OCI-LY1 (cell line): ENCODE measurements at regions not wholly inside any gene's neighbourhood (a gene's known extent, or its start where the extent isn't known, plus 50 kb on each side); places are given as distances from the start of the nearest gene placed in this dataset.

Source experiments
- H2AFZ ChIP-seq: fragments of 200-600 bp; sonication (generic), shearing (Covaris generic); 2 replicates; pipeline ENCODE4 v1.6.0; 2014; ENCODE audit warnings: antibody characterized with exemption, mild to moderate bottlenecking, low read length
- H3F3A ChIP-seq: fragments of 200-600 bp; sonication (generic), shearing (Covaris generic); 2 replicates; pipeline ENCODE4 v1.6.0; 2014; ENCODE audit warnings: mild to moderate bottlenecking, antibody characterized with exemption, low read length, moderate library complexity; ENCODE audit not compliant: insufficient read depth
- H3K27ac ChIP-seq: fragments of 200-600 bp; sonication (generic); 2 replicates; pipeline ENCODE4 v1.5.1; 2014; ENCODE audit warnings: low read length, mixed run types, mild to moderate bottlenecking, low read depth; ENCODE audit not compliant: poor library complexity, severe bottlenecking
- H3K27me3 ChIP-seq: fragments of 200-600 bp; sonication (generic); 2 replicates; pipeline ENCODE4 v1.6.0; 2014; ENCODE audit warnings: antibody characterized with exemption, mild to moderate bottlenecking, low read length, moderate library complexity; ENCODE audit not compliant: insufficient read depth
- H3K36me3 ChIP-seq: fragments of 200-600 bp; sonication (generic); 2 replicates; pipeline ENCODE4 v1.6.1; 2014; ENCODE audit warnings: mild to moderate bottlenecking, antibody characterized with exemption, low read length, moderate library complexity, mixed read lengths; ENCODE audit not compliant: insufficient read depth
- H3K4me1 ChIP-seq: fragments of 200-600 bp; sonication (generic); 2 replicates; pipeline ENCODE4 v1.5.1; 2014; ENCODE audit warnings: mild to moderate bottlenecking, low read length, moderate library complexity; ENCODE audit not compliant: insufficient read depth, severe bottlenecking
- H3K4me2 ChIP-seq: fragments of 200-600 bp; sonication (generic), shearing (Covaris generic); 2 replicates; pipeline ENCODE4 v1.6.1; 2014; ENCODE audit warnings: low read length
- H3K4me3 ChIP-seq: fragments of 200-600 bp; sonication (generic); 2 replicates; pipeline ENCODE4 v1.5.1; 2014; ENCODE audit warnings: low read length, low read depth, mild to moderate bottlenecking, mixed read lengths; ENCODE audit not compliant: poor library complexity, severe bottlenecking
- H3K79me2 ChIP-seq: fragments of 200-600 bp; shearing (Covaris generic); 2 replicates; pipeline ENCODE4 v1.6.1; 2016; ENCODE audit warnings: mixed run types, low read length, mixed read lengths; ENCODE audit not compliant: insufficient read depth
- H3K9ac ChIP-seq: fragments of 200-600 bp; sonication (generic), shearing (Covaris generic); 2 replicates; pipeline ENCODE4 v1.6.1; 2014; ENCODE audit warnings: mild to moderate bottlenecking, low read length, mixed read lengths
- H3K9me2 ChIP-seq: fragments of 200-600 bp; sonication (generic), shearing (Covaris generic); 2 replicates; pipeline ENCODE4 v1.6.1; 2014; ENCODE audit warnings: low read depth, mild to moderate bottlenecking, low read length, mixed read lengths
- H3K9me3 ChIP-seq: fragments of 200-600 bp; shearing (Covaris generic); 2 replicates; pipeline ENCODE4 v1.6.1; 2014; ENCODE audit warnings: low read length, mixed read lengths
- H4K20me1 ChIP-seq: fragments of 200-600 bp; sonication (generic), shearing (Covaris generic); 2 replicates; pipeline ENCODE4 v1.6.0; 2016; ENCODE audit warnings: mild to moderate bottlenecking, low read length; ENCODE audit not compliant: insufficient read depth
- CTCF ChIP-seq: fragments of 200-600 bp; sonication (generic), shearing (Covaris generic); IDR thresholded peaks from 2 replicates; pipeline ENCODE4 v1.5.1; 2017; ENCODE audit warnings: mild to moderate bottlenecking, antibody characterized with exemption, low read length, moderate library complexity, mixed read lengths
- EZH2 ChIP-seq: fragments of 200-600 bp; sonication (generic), shearing (Covaris generic); IDR thresholded peaks from 2 replicates; pipeline ENCODE4 v1.8.0; 2017; ENCODE audit warnings: borderline replicate concordance, mixed run types, mild to moderate bottlenecking, antibody characterized with exemption, low read length, moderate library complexity, mixed read lengths

DNA sequence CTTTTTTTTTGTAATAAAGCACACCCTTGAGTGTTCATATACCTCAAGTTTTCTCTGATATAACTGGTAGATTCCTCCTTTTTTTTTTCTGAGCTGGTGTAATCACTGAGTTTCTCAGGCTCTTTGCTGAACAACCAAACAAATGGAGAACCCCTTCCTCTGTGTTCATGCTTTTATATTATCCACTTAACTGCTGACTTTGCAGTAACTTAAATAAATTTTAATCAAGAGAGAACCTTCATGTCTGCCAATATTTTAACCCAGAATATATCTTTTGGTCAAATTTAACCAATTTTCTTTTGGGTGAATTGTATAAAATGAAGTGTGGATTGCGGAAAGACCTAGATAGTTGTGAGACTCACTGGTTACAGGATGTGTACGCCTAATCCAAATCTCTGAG is 833.0 kb upstream of the COX7C start:
- H3F3A ChIP-seq: no peaks in the 10 kb centered on the region
- H3K27ac ChIP-seq: no peak overlapping the region
- H3K4me1 ChIP-seq: no peaks in the 10 kb centered on the region
- H3K9me2 ChIP-seq: no peaks in the 10 kb centered on the region
- H3K4me2 ChIP-seq: no peak overlapping the region
- no peak overlapping the region for H3K4me3 ChIP-seq
- TF ChIP-seq CTCF (no peak), EZH2 (no peak)
- no peak overlapping the region for H3K9ac ChIP-seq
- no peaks in the 10 kb centered on the region for H3K36me3 ChIP-seq
- H2AFZ ChIP-seq: no peak overlapping the region
- H4K20me1 ChIP-seq: no peaks in the 10 kb centered on the region
- H3K27me3 ChIP-seq: no peaks in the 10 kb centered on the region
- no peaks in the 10 kb centered on the region for H3K9me3 ChIP-seq
- H3K79me2 ChIP-seq: no peaks in the 10 kb centered on the region

- no peaks in the 10 kb centered on the region for H3K36me3 ChIP-seq
- no peak overlapping the region for H2AFZ ChIP-seq
- H3K79me2 ChIP-seq: no peaks in the 10 kb centered on the region
- no peak overlapping the region for H3K9ac ChIP-seq
- no peak overlapping the region for H3K4me3 ChIP-seq
- no peak for TF ChIP-seq CTCF
- TF ChIP-seq EZH2: no peak
- H3K27me3 ChIP-seq: no peaks in the 10 kb centered on the region
- no peaks in the 10 kb centered on the region for H3F3A ChIP-seq
- H3K27ac ChIP-seq: no peak overlapping the region
- no peaks in the 10 kb centered on the region for H4K20me1 ChIP-seq
- H3K9me3 ChIP-seq: no peaks in the 10 kb centered on the region
- no peak overlapping the region for H3K4me2 ChIP-seq
- H3K4me1 ChIP-seq: no peaks in the 10 kb centered on the region
- H3K9me2 ChIP-seq: no peaks in the 10 kb centered on the region
Measured at GRCh38 chr5:85813146-85813545, 804.6 kb upstream of the COX7C start.

DNA sequence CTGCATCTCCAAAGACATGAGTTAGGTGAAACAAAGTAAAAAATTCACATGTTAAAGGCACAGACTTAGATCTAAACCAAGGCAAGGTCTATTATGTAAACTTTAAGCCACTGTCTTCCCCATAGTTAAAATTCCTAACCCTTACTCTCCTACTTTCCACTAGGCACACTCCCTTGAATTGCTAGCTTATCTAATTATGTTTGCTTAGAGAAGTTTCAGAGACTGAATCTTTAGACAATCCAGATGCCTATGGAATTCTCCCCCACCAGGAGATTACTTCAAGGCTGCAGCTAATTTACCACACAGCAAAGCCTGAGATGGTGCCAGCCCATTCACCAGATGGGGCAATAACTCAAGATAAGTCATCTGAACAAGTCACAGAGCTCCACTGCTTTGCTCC is 803.1 kb upstream of the COX7C start:
- Histone ChIP-seq H2AFZ (no peak overlapping the region), H4K20me1 (no peaks in the 10 kb centered on the region), H3K27ac (no peak overlapping the region), H3F3A (no peaks in the 10 kb centered on the region), H3K27me3 (no peaks in the 10 kb centered on the region), H3K4me1 (no peaks in the 10 kb centered on the region), H3K4me3 (no peak overlapping the region), H3K79me2 (no peaks in the 10 kb centered on the region), H3K9me2 (no peaks in the 10 kb centered on the region), H3K4me2 (no peak overlapping the region), H3K9ac (no peak overlapping the region), H3K9me3 (no peaks in the 10 kb centered on the region), H3K36me3 (no peaks in the 10 kb centered on the region)
- TF ChIP-seq EZH2: no peak
- TF ChIP-seq CTCF: no peak
